DOHH2 (cell line): ENCODE measurements at regions not wholly inside any gene's neighbourhood (a gene's known extent, or its start where the extent isn't known, plus 50 kb on each side); places are given as distances from the start of the nearest gene placed in this dataset.

Source experiments
- EZH2phosphoT487 ChIP-seq: fragments of 200-600 bp; sonication (generic); IDR thresholded peaks from 2 replicates; pipeline ENCODE4 v1.6.1; 2017; ENCODE audit warnings: borderline replicate concordance, mild to moderate bottlenecking, antibody characterized with exemption, low read length, moderate library complexity, mixed read lengths
- TF ChIP-seq, protein P1 (sequence below): fragments of 200-600 bp; sonication (generic); IDR thresholded peaks from one replicate; pipeline ENCODE4 v1.5.1; 2014; ENCODE audit warnings: antibody characterized with exemption, mild to moderate bottlenecking, low read depth, low read length; ENCODE audit not compliant: poor library complexity, severe bottlenecking

DNA sequence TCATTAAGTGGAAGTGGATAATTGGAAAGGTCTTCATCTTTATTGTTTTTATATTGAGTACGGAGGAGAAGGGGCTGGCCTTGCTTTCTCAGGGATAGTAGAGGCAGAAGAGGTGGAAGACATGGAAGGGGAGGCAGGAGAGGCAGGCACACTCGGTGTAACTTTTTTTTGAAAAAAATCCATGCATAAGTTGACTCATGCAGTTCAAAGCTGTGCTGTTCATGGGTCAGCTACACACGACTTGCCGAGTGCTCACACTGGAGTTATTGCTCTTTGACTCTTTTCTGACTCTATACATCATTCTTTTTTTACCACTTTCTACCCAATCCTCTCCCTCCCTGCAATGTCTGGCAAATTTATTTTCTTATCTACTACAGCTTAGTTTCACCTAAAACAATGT is 158.3 kb upstream of the AADAT start:
- TF ChIP-seq, protein P1, sequence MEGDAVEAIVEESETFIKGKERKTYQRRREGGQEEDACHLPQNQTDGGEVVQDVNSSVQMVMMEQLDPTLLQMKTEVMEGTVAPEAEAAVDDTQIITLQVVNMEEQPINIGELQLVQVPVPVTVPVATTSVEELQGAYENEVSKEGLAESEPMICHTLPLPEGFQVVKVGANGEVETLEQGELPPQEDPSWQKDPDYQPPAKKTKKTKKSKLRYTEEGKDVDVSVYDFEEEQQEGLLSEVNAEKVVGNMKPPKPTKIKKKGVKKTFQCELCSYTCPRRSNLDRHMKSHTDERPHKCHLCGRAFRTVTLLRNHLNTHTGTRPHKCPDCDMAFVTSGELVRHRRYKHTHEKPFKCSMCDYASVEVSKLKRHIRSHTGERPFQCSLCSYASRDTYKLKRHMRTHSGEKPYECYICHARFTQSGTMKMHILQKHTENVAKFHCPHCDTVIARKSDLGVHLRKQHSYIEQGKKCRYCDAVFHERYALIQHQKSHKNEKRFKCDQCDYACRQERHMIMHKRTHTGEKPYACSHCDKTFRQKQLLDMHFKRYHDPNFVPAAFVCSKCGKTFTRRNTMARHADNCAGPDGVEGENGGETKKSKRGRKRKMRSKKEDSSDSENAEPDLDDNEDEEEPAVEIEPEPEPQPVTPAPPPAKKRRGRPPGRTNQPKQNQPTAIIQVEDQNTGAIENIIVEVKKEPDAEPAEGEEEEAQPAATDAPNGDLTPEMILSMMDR = no peak
- no peak for TF ChIP-seq EZH2phosphoT487
